Astrocyte (in vitro differentiated cells and primary cell): ENCODE measurements at regions not wholly inside any gene's neighbourhood (a gene's known extent, or its start where the extent isn't known, plus 50 kb on each side); places are given as distances from the start of the nearest gene placed in this dataset.

Experiments used
- DNase-seq: peaks from one replicate; pipeline ENCODE4 v3.0.0-alpha.2; 2010; ENCODE audit warnings: low read depth
- FAIRE-seq: peaks from 2 replicates; lab custom pipeline; 2011; peaks lifted over from hg19 to GRCh38; lab: Jason Lieb, UNC
- H2AFZ ChIP-seq: 2 replicates; pipeline ENCODE4 v1.6.0; 2012; ENCODE audit warnings: low read depth, low read length, inconsistent platforms
- H3K27ac ChIP-seq: 2 replicates; pipeline ENCODE4 v1.5.1; 2011; ENCODE audit warnings: low read depth, low read length, inconsistent platforms
- H3K27me3 ChIP-seq: 2 replicates; pipeline ENCODE4 v1.6.0; 2011; ENCODE audit warnings: low read length, inconsistent platforms; ENCODE audit not compliant: insufficient read depth
- H3K36me3 ChIP-seq: 2 replicates; pipeline ENCODE4 v1.5.1; 2011; ENCODE audit warnings: low read length, inconsistent platforms; ENCODE audit not compliant: insufficient read depth
- H3K4me1 ChIP-seq: 2 replicates; pipeline ENCODE4 v1.5.1; 2011; ENCODE audit warnings: low read length, inconsistent platforms; ENCODE audit not compliant: insufficient read depth
- H3K4me2 ChIP-seq: 2 replicates; pipeline ENCODE4 v1.6.0; 2012; ENCODE audit warnings: low read length, inconsistent platforms
- H3K4me3 ChIP-seq: 2 replicates; pipeline ENCODE4 v1.5.1; 2011; ENCODE audit warnings: low read depth, mild to moderate bottlenecking, low read length, inconsistent platforms; ENCODE audit not compliant: insufficient read depth
- H3K79me2 ChIP-seq: 2 replicates; pipeline ENCODE4 v1.6.0; 2012; ENCODE audit warnings: mild to moderate bottlenecking, low read length, inconsistent platforms; ENCODE audit not compliant: insufficient read depth
- H3K9ac ChIP-seq: 2 replicates; pipeline ENCODE4 v1.6.0; 2012; ENCODE audit warnings: mild to moderate bottlenecking, low read length, inconsistent platforms
- H3K9me3 ChIP-seq: 2 replicates; pipeline ENCODE4 v1.5.1; 2012; ENCODE audit warnings: low read depth, mild to moderate bottlenecking, low read length, inconsistent platforms; ENCODE audit not compliant: insufficient read depth
- H4K20me1 ChIP-seq: 2 replicates; pipeline ENCODE4 v1.6.0; 2012; ENCODE audit warnings: low read length, inconsistent platforms; ENCODE audit not compliant: insufficient read depth
- H3K27ac Mint-ChIP-seq: one replicate; pipeline ENCODE4 v1.8.0; 2021; ENCODE audit warnings: mild to moderate bottlenecking, mixed read lengths; ENCODE audit not compliant: unreplicated experiment
- H3K27me3 Mint-ChIP-seq: one replicate; pipeline ENCODE4 v1.8.0; 2021; ENCODE audit warnings: low read depth, mixed read lengths; ENCODE audit not compliant: unreplicated experiment
- H3K36me3 Mint-ChIP-seq: one replicate; pipeline ENCODE4 v1.8.0; 2021; ENCODE audit warnings: low read depth, mixed read lengths; ENCODE audit not compliant: unreplicated experiment
- H3K4me1 Mint-ChIP-seq: one replicate; pipeline ENCODE4 v1.8.0; 2021; ENCODE audit warnings: low read depth, mixed read lengths; ENCODE audit not compliant: unreplicated experiment
- H3K4me3 Mint-ChIP-seq: one replicate; pipeline ENCODE4 v1.8.0; 2021; ENCODE audit warnings: mild to moderate bottlenecking, moderate library complexity, mixed read lengths; ENCODE audit not compliant: unreplicated experiment
- H3K9me3 Mint-ChIP-seq: one replicate; pipeline ENCODE4 v1.8.0; 2021; ENCODE audit warnings: mild to moderate bottlenecking, mixed read lengths; ENCODE audit not compliant: unreplicated experiment
- CTCF ChIP-seq: IDR thresholded peaks from 2 replicates; pipeline ENCODE4 v1.5.1; 2011; ENCODE audit warnings: low read depth, mild to moderate bottlenecking, inconsistent platforms, low read length, moderate library complexity; ENCODE audit not compliant: insufficient read depth
- EZH2 ChIP-seq: IDR thresholded peaks from 2 replicates; pipeline ENCODE4 v1.6.1; 2012; ENCODE audit warnings: mild to moderate bottlenecking, low read length, inconsistent platforms; ENCODE audit not compliant: insufficient read depth

DNA sequence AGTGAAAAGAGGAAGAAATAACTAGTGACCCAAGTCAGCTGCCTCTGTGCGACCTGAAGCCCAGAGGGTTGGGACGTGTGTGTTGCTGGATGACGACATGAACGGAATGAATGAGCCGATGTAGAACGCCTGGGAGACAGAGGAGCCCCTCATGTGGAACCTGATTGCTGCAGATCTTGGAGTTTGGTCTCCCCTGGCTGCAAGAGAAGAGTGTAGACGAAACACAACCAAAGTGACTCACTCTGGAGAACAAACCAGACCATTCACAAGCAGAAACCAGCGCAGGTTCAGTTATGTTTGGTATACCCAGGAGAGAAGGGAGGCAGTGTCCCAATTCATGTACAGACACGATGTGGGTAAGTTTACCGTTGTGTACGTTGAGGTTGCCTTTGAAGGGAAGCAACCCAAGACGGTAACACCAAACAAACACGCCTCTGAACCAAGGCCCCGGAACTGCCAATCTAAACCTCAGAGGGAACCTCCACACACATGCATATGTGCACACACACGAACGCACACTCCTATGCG, 265.9 kb downstream of the BMP7 start:
- no peak overlapping the region for H3K9ac ChIP-seq
- H3K4me2 ChIP-seq = no peak overlapping the region
- peaks cover 6% of the 10 kb centered on the region for H3K4me1 Mint-ChIP-seq
- no peak overlapping the region for H2AFZ ChIP-seq
- H3K9me3 Mint-ChIP-seq = peaks cover 26% of the 10 kb centered on the region
- no peak overlapping the region for H3K27ac ChIP-seq
- H3K27ac Mint-ChIP-seq = no peak overlapping the region
- peaks cover 7% of the 10 kb centered on the region for H3K4me1 ChIP-seq
- no peak overlapping the region for H3K4me3 Mint-ChIP-seq
- H3K36me3 ChIP-seq = no peaks in the 10 kb centered on the region
- H3K27me3 ChIP-seq = peaks cover 5% of the 10 kb centered on the region
- H4K20me1 ChIP-seq = no peaks in the 10 kb centered on the region
- H3K36me3 Mint-ChIP-seq = peaks cover 3% of the 10 kb centered on the region
- peaks cover 10% of the 10 kb centered on the region for H3K27me3 Mint-ChIP-seq
- peaks cover 12% of the 10 kb centered on the region for H3K9me3 ChIP-seq
- FAIRE-seq (no peak), DNase-seq (no peak)
- H3K4me3 ChIP-seq = no peak overlapping the region
- TF ChIP-seq EZH2 (no peak), CTCF (no peak)
- no peaks in the 10 kb centered on the region for H3K79me2 ChIP-seq

DNA sequence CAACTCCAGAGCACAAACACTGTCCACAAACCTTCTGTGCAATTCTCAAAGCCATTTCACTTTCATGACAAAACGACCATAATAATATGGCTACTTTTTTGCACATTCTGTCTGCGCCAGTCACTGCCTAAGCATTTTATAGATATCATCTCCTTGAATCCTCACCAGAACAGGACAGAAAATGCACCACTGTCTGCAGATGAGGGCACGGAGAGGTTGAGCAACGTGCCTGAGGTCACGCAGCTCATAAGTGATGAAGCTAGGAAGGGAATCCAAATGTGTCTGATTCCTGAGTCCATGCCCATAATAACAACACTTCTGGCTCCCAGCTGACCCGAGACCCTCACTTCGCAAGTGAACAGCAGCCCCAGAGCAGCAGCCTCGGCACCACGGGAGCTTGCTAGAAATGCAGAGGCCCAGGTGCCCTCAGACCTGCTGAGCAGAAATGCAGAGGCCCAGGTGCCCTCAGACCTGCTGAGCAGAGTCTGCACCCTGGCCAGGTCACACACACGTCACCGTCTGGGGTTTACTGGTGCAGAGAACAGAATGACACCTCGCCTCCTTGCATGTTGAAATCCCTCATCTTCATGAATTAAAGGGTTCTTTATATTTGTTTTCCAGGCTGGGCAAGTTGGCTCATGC, 265.2 kb downstream of the BMP7 start:
- no peak overlapping the region for H3K4me2 ChIP-seq
- peaks cover 26% of the 10 kb centered on the region for H3K9me3 Mint-ChIP-seq
- H3K4me1 Mint-ChIP-seq = peaks cover 9% of the 10 kb centered on the region
- H3K27ac Mint-ChIP-seq = no peak overlapping the region
- H3K4me1 ChIP-seq = peaks cover 7% of the 10 kb centered on the region
- no peak overlapping the region for H3K27ac ChIP-seq
- H3K27me3 Mint-ChIP-seq = peaks cover 10% of the 10 kb centered on the region
- H3K9ac ChIP-seq = no peak overlapping the region
- H3K9me3 ChIP-seq = peaks cover 12% of the 10 kb centered on the region
- H3K79me2 ChIP-seq = no peaks in the 10 kb centered on the region
- no peaks in the 10 kb centered on the region for H4K20me1 ChIP-seq
- H3K36me3 ChIP-seq = no peaks in the 10 kb centered on the region
- no peak overlapping the region for H3K4me3 ChIP-seq
- peaks cover 3% of the 10 kb centered on the region for H3K36me3 Mint-ChIP-seq
- DNase-seq = no peak
- H3K27me3 ChIP-seq = peaks cover 5% of the 10 kb centered on the region
- no peak overlapping the region for H3K4me3 Mint-ChIP-seq
- no peak for FAIRE-seq
- TF ChIP-seq CTCF (no peak), EZH2 (no peak)
- H2AFZ ChIP-seq = no peak overlapping the region

DNA sequence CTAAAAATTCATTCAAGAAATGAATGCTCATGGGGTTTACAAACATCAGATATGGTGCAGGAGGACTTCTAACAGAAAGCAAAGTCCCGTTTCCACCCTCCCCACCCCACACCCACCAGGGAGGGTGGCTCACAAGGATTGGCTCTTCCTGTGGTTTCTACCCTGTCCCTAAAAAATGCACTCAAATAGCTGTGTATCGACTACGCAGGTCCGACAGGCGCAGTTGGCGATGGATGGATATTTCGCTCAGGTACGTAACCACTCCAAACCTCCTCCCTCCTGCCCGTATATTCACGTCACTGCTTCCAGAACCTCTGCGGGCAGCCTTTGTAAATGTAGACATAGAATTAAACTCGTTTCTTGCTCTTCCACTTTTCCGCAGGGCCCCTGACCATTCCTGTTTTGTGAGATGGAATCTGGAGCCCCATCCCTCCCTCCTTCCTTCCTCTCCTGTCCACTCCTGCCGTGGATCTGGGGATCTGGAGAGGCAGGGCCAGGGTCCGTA, 264.3 kb downstream of the BMP7 start:
- Histone ChIP-seq H3K9me3 (peaks cover 12% of the 10 kb centered on the region), H3K9ac (no peak overlapping the region), H3K27ac (no peak overlapping the region), H3K4me3 (no peak overlapping the region), H3K4me2 (no peak overlapping the region), H3K36me3 (no peaks in the 10 kb centered on the region), H3K4me1 (peaks cover 10% of the 10 kb centered on the region), H4K20me1 (no peaks in the 10 kb centered on the region), H2AFZ (no peak overlapping the region), H3K27me3 (peaks cover 5% of the 10 kb centered on the region), H3K79me2 (no peaks in the 10 kb centered on the region)
- no peak overlapping the region for H3K27ac Mint-ChIP-seq
- no peak for TF ChIP-seq CTCF
- TF ChIP-seq EZH2 = no peak
- DNase-seq (no peak), FAIRE-seq (no peak)
- H3K27me3 Mint-ChIP-seq = peaks cover 6% of the 10 kb centered on the region
- H3K36me3 Mint-ChIP-seq = peaks cover 3% of the 10 kb centered on the region
- H3K9me3 Mint-ChIP-seq = peaks cover 21% of the 10 kb centered on the region
- H3K4me1 Mint-ChIP-seq = peaks cover 17% of the 10 kb centered on the region
- no peak overlapping the region for H3K4me3 Mint-ChIP-seq
